Activated CD8-positive, alpha-beta T cell treated with anti-CD3 and anti-CD28 coated beads for 36 hours (primary cell): ENCODE measurements at regions not wholly inside any gene's neighbourhood (a gene's known extent, or its start where the extent isn't known, plus 50 kb on each side); places are given as distances from the start of the nearest gene placed in this dataset.

Experiments
- ATAC-seq: fragments of 200-7000 bp; cut with Tn5 transposase; one replicate; pipeline ENCODE4 v1.10.0; 2021; ENCODE audit warnings: mild to moderate bottlenecking, moderate library complexity
- CTCF ChIA-PET: fragments of 350-600 bp; sonication (Branson Sonifier 250); formaldehyde crosslinking; loops from one replicate; lab custom pipeline; 2021; ENCODE audit warnings: antibody characterized with exemption; lab: Charles Lee
- POLR2A ChIA-PET: fragments of 350-600 bp; sonication (Branson Sonifier 250); formaldehyde crosslinking; loops from one replicate; lab custom pipeline; 2021; ENCODE audit warnings: antibody characterized with exemption; lab: Charles Lee
- DNase-seq: peaks from one replicate; pipeline ENCODE4 v3.0.0-alpha.2; 2020
- H3K27ac Mint-ChIP-seq: one replicate; pipeline ENCODE4 v1.8.0; 2021; ENCODE audit warnings: mild to moderate bottlenecking, mixed read lengths
- H3K27me3 Mint-ChIP-seq: one replicate; pipeline ENCODE4 v1.8.0; 2021; ENCODE audit warnings: mixed read lengths
- H3K36me3 Mint-ChIP-seq: one replicate; pipeline ENCODE4 v1.8.0; 2021; ENCODE audit warnings: low read depth, mixed read lengths
- H3K4me1 Mint-ChIP-seq: one replicate; pipeline ENCODE4 v1.8.0; 2021; ENCODE audit warnings: low read depth, mixed read lengths
- H3K4me3 Mint-ChIP-seq: one replicate; pipeline ENCODE4 v1.8.0; 2021; ENCODE audit warnings: mild to moderate bottlenecking, moderate library complexity, mixed read lengths
- H3K9me3 Mint-ChIP-seq: one replicate; pipeline ENCODE4 v1.8.0; 2021; ENCODE audit warnings: mixed read lengths
- intact Hi-C: fragments of 100-400 bp; cut with micrococcal nuclease; formaldehyde crosslinking; loops from one replicate; pipeline ENCODE4 v1.10.0; 2022
- TF ChIP-seq, protein P1 (sequence below): fragments of 200-600 bp; IDR thresholded peaks from one replicate; pipeline ENCODE4 v1.8.0; 2022; ENCODE audit warnings: antibody characterized with exemption, mild to moderate bottlenecking

DNA sequence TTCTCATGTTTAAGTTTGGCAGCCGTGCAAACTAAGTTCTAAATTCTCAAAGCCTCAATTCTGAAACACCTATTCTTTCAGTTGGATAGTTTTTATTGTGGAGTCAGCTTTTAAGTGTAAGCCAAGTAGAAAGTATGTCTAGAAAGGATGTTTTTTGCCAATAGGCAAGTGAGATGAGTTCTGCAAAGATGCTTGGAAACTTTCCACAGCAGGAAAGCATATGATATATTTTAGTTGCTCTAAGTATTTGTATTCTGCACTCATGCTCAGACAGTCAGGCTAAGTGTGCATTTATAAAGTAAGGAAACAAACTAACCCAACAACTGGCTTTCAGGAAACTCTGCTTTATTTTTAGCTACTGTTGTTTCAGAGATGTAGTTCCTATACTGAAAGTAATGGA, 67.3 kb upstream of the CDH18 start:
- ATAC-seq (no peak), DNase-seq (no peak)
- no peaks in the 10 kb centered on the region for H3K4me1 Mint-ChIP-seq
- intact Hi-C loops = no loop called here
- peaks cover 7% of the 10 kb centered on the region for H3K9me3 Mint-ChIP-seq
- no peak overlapping the region for H3K27ac Mint-ChIP-seq
- ChIA-PET CTCF (no interaction called here), POLR2A (no interaction called here)
- TF ChIP-seq, protein P1, sequence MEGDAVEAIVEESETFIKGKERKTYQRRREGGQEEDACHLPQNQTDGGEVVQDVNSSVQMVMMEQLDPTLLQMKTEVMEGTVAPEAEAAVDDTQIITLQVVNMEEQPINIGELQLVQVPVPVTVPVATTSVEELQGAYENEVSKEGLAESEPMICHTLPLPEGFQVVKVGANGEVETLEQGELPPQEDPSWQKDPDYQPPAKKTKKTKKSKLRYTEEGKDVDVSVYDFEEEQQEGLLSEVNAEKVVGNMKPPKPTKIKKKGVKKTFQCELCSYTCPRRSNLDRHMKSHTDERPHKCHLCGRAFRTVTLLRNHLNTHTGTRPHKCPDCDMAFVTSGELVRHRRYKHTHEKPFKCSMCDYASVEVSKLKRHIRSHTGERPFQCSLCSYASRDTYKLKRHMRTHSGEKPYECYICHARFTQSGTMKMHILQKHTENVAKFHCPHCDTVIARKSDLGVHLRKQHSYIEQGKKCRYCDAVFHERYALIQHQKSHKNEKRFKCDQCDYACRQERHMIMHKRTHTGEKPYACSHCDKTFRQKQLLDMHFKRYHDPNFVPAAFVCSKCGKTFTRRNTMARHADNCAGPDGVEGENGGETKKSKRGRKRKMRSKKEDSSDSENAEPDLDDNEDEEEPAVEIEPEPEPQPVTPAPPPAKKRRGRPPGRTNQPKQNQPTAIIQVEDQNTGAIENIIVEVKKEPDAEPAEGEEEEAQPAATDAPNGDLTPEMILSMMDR = no peak
- H3K27me3 Mint-ChIP-seq = no peaks in the 10 kb centered on the region
- H3K4me3 Mint-ChIP-seq = no peak overlapping the region
- no peaks in the 10 kb centered on the region for H3K36me3 Mint-ChIP-seq

DNA sequence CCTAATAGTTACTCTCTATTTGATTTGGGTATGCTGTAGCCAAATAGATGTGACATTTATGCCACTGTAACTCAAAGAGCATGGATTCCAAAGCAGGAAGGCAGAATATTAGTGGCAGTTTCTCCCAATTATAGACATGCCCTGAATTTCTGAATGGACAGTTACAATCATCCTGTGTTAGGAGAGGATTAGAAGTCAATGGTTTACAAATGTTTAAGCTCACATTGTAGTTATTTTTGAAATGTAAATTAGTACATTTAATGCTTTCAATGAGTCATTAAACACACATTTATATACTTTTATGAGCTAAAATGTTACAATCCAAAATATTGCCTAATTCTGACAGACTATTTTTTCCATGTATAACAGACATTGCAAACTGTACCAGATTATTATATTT, 62.3 kb upstream of the CDH18 start:
- Mint-ChIP-seq H3K9me3 (peaks cover 8% of the 10 kb centered on the region), H3K4me1 (no peaks in the 10 kb centered on the region), H3K27ac (no peak overlapping the region), H3K27me3 (no peaks in the 10 kb centered on the region), H3K4me3 (no peak overlapping the region), H3K36me3 (no peaks in the 10 kb centered on the region)
- CTCF ChIA-PET = no interaction called here
- ATAC-seq (no peak), DNase-seq (no peak)
- POLR2A ChIA-PET = no interaction called here
- TF ChIP-seq, protein P1 = no peak
- intact Hi-C loops = no loop called here

DNA sequence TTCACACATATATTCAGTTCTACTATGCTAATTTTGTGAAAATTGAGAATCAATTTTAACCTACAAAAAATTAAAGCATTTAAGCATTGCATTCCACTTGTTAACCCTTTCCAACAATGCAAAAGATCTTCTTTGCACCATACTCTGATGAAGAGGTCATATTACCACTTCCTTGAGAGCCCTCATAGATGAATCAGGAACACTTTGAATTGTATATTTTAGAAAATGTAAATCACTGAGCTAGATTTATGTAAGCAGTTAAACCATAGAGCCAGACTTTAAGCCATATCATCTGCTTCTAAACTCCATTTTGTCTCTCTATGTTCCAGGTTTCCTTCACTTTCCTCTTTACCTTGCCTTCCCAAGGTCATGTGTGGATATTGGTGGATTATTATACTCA, 56.5 kb upstream of the CDH18 start:
- intact Hi-C loops = no loop called here
- peaks cover 6% of the 10 kb centered on the region for H3K9me3 Mint-ChIP-seq
- no peaks in the 10 kb centered on the region for H3K4me1 Mint-ChIP-seq
- no peaks in the 10 kb centered on the region for H3K27me3 Mint-ChIP-seq
- ChIA-PET CTCF (no interaction called here), POLR2A (no interaction called here)
- DNase-seq = no peak
- ATAC-seq = no peak
- TF ChIP-seq, protein P1 = no peak
- no peak overlapping the region for H3K4me3 Mint-ChIP-seq
- no peak overlapping the region for H3K27ac Mint-ChIP-seq
- no peaks in the 10 kb centered on the region for H3K36me3 Mint-ChIP-seq

DNA sequence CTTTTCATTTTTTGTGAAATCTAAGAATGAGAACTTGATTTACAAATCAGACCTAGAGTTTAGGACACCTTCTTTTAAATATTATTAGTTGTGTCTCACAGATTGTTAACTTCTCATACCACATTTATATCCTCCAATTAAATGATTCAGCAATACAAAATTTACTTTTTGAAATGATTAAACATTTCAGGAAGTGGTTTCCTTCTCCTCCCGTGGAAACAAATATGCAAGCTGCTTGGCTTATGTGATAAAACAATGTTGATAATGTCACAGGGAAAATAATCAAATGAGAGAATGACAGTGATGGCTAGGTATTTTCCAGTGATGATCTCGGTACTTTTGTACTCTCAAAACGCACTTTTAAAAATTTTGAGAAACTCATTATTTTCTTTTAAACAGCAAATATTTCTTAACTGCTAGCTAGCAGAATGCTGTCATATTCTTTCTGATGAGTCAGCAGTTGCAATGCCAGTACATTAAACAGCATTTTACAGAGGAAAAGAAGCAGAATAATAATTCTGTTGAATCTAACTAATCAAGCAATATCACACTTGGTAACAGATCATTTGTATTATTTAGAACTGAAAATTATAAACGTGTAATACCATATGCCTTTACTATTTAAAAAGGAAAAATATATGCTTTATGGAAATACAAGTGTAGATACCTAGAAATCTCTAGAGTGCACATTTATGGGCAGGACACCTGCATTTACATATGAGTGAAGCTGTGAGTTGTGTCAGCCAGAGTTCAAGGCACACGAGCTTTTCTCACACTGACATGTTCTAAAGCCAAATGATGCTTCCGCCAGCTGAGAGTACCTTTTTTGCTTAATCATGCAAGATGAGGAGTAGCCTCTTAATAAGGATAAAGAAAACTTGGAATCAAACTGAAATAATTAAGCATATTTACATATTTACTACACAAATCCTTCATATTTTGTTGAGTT, 53.6 kb upstream of the CDH18 start:
- H3K27me3 Mint-ChIP-seq = no peaks in the 10 kb centered on the region
- DNase-seq (no peak), ATAC-seq (no peak)
- intact Hi-C loops = no loop called here
- H3K27ac Mint-ChIP-seq = no peak overlapping the region
- CTCF ChIA-PET = no interaction called here
- H3K9me3 Mint-ChIP-seq = peaks cover 16% of the 10 kb centered on the region
- POLR2A ChIA-PET = no interaction called here
- no peak overlapping the region for H3K4me3 Mint-ChIP-seq
- H3K36me3 Mint-ChIP-seq = no peaks in the 10 kb centered on the region
- TF ChIP-seq, protein P1 = no peak
- H3K4me1 Mint-ChIP-seq = no peaks in the 10 kb centered on the region

DNA sequence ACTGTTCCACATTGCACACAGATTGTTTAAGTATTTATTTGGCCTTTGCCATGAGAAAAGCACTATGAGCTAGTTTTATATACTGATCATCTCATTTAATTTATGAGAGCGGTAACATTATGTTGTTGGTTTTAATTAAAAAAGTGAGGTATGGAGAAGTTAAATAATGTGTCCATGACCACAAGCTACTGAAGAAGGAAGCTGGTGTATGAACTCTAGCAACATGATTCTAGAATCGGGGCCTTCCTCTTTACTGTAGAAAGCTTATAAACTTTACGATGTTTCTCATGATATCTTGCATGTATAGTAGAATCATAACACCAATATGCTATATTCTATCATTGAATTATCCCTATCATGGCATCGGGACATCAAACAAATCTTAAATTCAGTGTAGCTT, 52.9 kb upstream of the CDH18 start:
- Mint-ChIP-seq H3K9me3 (peaks cover 16% of the 10 kb centered on the region), H3K36me3 (no peaks in the 10 kb centered on the region), H3K27ac (no peak overlapping the region), H3K4me1 (no peaks in the 10 kb centered on the region), H3K4me3 (no peak overlapping the region), H3K27me3 (no peaks in the 10 kb centered on the region)
- ChIA-PET CTCF (no interaction called here), POLR2A (no interaction called here)
- DNase-seq = no peak
- ATAC-seq = no peak
- TF ChIP-seq, protein P1 = no peak
- intact Hi-C loops = no loop called here
